HepG2 (cell line): ENCODE measurements at regions not wholly inside any gene's neighbourhood (a gene's known extent, or its start where the extent isn't known, plus 50 kb on each side); places are given as distances from the start of the nearest gene placed in this dataset.

Source experiments
- POLR2AphosphoS5 ChIP-seq: IDR thresholded peaks from 2 replicates; pipeline ENCODE4 v1.6.1; 2012; ENCODE audit warnings: low read depth, low read length
- TF ChIP-seq, protein P1 (sequence below): IDR thresholded peaks from 2 replicates; pipeline ENCODE4 v1.6.1; 2018; ENCODE audit warnings: missing genetic modification reagents, mild to moderate bottlenecking, missing compliant biosample characterization

DNA sequence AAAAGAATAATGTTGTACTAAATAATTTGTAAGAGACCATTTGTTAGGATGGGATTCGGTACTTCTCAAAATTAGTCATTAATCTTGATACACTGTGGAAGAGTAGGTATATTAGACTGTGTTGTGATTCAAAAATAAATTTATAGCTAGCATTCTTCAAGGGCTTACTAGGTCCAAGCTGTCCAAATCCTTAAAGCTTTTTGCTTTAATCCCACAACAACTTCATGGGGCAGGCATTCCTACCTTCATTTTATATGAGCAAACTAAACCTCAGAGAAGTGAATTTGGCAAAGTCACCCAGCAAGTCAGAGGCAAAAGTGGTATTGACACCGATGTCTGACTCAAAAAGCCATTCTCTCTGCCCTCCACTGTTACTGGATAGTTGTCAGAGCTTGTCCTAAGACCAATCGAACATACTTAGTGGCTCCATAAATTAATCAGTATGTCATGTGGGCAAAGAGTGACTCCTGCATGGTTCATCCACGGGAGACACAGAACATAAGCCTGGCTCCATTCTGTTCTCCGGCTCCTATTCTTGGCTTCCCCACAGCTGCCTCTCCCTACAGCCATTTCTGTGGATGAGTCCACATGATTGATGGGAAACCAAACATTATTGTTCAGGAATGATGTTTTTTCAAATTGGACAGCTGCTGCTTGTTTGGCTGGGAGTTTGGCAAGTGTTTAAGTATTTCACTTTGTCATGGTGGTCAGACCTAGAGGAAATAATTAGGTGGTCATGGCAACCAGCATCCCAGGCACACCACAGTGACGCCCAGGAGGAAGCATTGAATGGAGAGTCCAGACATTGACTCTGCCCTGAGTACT is 133.4 kb upstream of the FGGY start:
- no peak for TF ChIP-seq POLR2AphosphoS5
- TF ChIP-seq, protein P1, sequence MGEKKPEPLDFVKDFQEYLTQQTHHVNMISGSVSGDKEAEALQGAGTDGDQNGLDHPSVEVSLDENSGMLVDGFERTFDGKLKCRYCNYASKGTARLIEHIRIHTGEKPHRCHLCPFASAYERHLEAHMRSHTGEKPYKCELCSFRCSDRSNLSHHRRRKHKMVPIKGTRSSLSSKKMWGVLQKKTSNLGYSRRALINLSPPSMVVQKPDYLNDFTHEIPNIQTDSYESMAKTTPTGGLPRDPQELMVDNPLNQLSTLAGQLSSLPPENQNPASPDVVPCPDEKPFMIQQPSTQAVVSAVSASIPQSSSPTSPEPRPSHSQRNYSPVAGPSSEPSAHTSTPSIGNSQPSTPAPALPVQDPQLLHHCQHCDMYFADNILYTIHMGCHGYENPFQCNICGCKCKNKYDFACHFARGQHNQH (CRISPR knock-in tag), result no peak
